8988T (cell line): ENCODE measurements at regions not wholly inside any gene's neighbourhood (a gene's known extent, or its start where the extent isn't known, plus 50 kb on each side); places are given as distances from the start of the nearest gene placed in this dataset.

Experiments
- DNase-seq: peaks from one replicate; pipeline ENCODE4 v3.0.0; 2011

- no peak for DNase-seq
Observed at GRCh38 chr9:95610006-95610785, 93.4 kb upstream of the PTCH1 start.

DNA sequence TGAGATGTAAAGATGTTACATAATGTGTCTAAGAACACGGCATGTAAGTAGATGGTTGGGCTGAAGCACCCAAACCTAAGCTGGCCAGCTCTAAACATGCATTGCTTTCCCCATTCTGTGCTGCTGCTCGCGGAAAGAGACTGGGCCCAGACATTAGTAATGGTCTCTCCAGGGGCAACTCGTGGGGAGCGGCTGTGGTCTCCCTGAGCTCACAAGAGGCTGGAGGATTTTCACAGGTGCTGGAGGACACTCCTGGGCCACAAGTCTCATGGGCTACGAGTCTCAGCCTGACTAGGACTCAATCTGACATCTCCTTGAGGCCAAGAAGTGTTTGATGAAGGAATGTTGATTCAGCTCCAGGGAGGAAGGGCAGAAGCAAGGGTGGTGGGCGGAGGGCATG, 92.7 kb upstream of the PTCH1 start:
- no peak for DNase-seq

- no peak for DNase-seq
Observed at GRCh38 chr9:95608341-95608740, 91.6 kb upstream of the PTCH1 start.

- no peak for DNase-seq
Observed at GRCh38 chr9:95607507-95607906, 90.7 kb upstream of the PTCH1 start.

DNA sequence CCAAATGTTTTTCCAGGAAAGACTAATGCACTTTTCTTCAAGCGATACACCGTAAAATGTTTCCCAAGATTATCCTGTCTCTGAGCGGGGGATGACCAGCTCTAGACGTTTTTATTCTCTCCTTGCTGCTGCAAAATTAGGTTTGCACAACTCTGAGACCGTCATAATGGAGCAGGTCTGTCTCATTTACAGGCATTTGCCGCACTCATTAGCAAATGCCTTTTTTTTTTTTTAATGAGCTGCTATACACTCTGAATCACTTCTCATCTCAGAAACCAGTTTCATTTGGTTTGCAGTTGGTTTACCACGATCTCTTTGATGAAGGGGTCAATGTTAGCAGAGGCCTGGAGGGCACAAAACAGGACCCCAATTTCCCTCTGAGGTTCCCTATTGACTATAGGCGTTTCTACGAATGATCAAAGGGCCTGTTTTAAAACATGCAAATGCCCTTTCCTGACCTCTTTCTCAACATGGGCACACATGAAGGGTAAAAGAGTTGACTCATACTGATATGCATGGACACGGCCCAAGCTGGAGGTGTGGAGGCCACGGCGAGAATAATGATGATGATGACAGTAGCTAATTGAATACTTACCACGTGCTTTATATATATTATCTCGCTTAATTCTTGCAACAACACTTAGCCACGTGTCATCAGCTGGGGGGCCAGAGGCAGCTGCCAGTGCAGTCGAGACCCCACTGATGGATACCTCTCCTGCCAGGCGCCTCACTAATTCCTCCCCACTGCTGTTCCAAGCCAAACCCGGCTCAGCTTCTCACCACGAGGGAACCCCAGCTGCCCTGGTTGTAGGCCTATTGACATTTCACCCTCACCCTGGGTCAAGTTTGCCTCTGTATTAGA, 89.9 kb upstream of the PTCH1 start:
- no peak for DNase-seq

GRCh38 chr9:95605816-95606488, 89.2 kb upstream of the PTCH1 start:
- no peak for DNase-seq

- DNase-seq, result no peak
Observed at GRCh38 chr9:95605101-95605500, 88.3 kb upstream of the PTCH1 start.

DNA sequence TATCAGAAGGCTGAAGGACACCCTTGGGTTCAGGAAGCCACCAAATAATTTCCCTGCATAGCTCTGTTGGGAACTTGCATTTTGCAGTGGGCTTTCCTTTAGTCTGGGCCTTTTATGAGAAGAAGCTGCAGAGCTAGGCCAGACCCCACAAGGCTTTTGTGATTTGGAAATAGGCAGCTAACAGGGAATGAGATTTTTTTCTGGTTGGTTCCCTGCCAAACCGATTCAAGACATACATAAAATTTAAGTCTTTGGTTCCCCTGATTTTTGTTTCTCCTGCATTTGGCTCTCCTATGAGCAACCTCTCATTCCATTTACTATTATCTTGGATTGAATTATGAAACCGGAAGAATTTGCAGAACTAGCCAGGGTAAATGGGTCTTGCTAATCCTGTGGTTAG, 81.5 kb upstream of the PTCH1 start:
- no peak for DNase-seq

DNA sequence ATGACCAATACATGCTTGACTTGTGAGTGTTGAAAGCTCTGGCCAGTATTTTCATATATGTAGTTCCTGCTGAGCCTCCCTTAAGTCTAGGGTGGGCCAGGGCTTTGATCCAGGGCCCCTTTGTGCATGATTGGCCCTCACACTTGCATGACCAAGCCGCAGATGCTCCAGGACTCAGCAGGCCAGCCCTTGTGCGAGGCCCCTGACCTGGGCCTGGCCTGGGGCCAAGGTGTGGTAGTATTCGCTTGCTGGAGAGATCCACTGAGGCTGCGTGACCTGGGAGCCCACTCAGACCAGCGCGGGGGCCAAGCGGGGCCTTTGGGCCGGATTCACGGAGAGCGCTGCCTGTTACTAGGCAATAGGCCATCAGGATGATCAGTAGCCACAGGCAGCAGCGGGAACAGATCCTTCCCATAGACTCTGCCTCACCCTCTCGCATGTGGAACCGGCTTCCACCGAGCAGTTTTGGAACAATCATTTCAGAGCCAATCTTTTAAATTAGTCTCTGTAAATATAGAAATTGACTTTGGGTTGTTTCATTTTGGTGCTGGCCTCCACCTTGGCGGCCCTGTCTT, 79.0 kb upstream of the PTCH1 start:
- DNase-seq, result no peak

- DNase-seq, result no peak
Observed at GRCh38 chr9:95592931-95593330, 76.2 kb upstream of the PTCH1 start.

DNA sequence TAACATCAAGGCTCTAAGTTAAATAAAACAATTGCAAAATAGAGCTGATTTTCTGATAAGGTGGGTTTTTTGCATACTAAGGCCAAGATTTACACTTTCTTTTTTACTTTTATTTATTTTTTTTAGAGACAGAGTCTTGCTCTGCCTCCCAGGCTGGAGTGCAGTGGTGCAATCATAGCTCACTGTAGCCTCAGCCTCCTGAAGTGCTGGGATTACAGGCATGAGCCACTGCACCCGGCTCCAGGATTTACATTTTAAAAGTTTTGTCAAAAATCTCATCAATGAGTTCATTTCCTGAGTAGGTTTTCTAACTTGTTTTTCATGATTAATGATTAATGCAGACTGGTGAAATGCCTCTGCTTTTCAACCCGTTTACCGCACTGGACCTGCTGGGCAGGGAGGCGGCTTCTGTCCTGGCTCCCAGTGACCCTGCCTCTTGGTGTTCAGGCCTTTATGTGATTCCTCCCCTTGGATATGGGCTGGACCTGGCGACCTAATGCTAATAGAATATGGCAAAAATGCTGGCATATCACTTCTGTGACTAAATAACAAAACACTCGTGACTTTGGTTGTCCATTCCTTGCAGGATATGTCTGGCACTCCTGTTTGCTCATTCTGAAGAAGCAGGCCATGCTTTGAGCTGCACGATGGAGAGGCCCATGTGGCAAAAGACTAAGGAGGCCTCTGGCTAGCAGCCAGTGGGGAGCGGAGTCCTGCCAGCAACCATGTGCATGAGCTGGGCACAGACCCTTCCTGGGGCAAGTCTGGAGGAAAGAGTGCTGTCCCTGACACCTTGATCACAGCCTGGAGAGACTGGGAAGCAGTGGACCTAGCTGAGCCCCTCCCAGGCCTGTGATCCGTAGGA, 72.2 kb upstream of the PTCH1 start:
- DNase-seq, result no peak

DNA sequence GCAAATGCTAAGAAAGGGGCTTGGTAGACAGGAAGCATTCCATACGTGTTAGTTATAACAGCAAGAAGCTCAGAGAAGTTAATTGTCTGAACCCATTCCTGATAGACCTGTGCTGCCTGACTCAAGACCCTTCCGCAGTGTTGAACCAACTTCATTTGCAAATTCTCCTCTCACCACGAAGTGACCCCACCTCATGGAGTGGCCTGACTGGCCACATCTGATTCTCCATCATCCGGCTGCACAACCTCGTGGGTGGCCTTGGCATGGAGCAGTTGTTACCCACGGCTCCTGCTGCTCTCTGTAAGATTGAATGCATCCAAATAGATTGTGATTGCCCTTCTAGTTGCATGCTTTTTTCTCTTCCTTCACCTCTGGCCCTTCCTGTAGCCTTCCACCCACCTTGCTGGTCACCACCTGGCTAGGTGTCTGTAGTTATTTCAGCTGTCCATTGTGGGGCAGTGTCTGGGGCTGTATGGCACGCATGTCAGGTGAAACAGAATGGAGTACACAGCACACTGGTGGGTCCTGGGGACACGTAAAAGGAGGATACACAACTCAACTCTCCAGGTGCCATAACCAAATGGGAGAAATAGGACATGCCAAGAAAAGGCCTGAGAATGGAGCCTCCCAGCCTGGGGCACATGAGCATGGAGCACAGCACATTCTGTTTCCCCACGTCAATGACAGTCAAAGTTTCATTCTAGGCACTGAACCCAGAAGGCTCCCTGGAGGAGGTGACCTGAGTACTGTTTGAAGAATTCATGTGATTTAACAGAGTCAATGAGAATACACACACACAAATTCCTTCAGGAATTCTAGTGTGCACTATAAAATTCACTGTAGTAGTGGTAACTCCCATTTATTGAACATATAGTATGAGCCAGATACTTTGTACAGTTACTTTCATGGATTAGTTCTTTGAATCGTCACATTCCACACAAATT, 70.5 kb upstream of the PTCH1 start:
- no peak for DNase-seq

- no peak for DNase-seq
Observed at GRCh38 chr9:95586326-95586725, 69.6 kb upstream of the PTCH1 start.

DNA sequence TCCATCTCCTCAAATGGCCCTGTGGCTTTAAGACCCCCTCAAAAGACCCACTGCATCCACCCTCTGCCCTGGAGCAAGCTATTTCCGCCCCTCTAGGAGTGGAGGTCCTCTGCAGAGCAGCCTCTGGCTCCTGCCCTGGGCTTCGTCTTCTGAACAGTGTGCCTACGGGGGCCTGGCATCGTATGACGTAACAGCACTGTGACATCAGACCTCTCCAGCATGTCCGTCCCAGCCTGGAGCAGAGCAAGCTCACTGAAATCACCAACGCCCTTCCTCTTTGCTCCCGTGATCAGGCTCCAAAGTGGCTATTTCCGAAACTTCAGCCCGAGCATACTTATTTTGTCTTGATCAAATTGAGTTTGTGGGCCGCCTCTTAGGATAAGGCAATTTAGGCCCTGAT, 69.1 kb upstream of the PTCH1 start:
- no peak for DNase-seq

- no peak for DNase-seq
Observed at GRCh38 chr9:95584176-95584575, 67.4 kb upstream of the PTCH1 start.

- DNase-seq, result no peak
Observed at GRCh38 chr9:95581900-95582299, 65.1 kb upstream of the PTCH1 start.

- DNase-seq, result no peak
Observed at GRCh38 chr9:95580812-95581761, 64.3 kb upstream of the PTCH1 start.

- DNase-seq, result no peak
Observed at GRCh38 chr9:95574866-95575553, 58.2 kb upstream of the PTCH1 start.

DNA sequence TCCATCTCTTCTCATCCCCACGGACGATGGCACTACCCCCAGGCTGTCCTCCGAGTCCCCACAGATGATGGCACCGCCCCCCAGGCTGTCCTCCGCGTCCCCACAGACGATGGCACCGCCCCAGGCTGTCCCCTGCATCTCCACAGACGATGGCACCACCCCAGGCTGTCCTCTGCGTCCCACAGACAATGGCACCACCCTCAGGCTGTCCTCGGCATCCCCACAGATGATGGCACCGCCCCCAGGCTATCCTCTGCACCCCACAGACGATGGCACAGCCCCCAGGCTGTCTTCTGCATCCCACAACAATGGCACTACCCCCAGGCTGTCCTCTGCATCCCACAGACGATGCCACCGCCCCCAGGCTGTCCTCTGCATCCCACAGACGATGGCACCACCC, 57.4 kb upstream of the PTCH1 start:
- DNase-seq, result peak; percentile 42
